ENCODE measurements at regions not wholly inside any gene's neighbourhood (a gene's known extent, or its start where the extent isn't known, plus 50 kb on each side); places are given as distances from the start of the nearest gene placed in this dataset.
"Not testable (repeated sequence)": the region's sequence is repeated elsewhere in the genome, so short reads cannot be mapped to it uniquely, and the experiment has no call there.

GRCh38 chr7:81051811-81052413 lies 133.1 kb upstream of the SEMA3C start:
- TF ChIP-seq POLR2A (IDR thresholded peaks at IDR 0.05) (no peak), POLR2AphosphoS5 (IDR thresholded peaks at IDR 0.05; ENCODE audit: insufficient read depth in 1 of 2, low read depth in 1 of 2) (no peak)
- TF ChIP-seq, protein P1, sequence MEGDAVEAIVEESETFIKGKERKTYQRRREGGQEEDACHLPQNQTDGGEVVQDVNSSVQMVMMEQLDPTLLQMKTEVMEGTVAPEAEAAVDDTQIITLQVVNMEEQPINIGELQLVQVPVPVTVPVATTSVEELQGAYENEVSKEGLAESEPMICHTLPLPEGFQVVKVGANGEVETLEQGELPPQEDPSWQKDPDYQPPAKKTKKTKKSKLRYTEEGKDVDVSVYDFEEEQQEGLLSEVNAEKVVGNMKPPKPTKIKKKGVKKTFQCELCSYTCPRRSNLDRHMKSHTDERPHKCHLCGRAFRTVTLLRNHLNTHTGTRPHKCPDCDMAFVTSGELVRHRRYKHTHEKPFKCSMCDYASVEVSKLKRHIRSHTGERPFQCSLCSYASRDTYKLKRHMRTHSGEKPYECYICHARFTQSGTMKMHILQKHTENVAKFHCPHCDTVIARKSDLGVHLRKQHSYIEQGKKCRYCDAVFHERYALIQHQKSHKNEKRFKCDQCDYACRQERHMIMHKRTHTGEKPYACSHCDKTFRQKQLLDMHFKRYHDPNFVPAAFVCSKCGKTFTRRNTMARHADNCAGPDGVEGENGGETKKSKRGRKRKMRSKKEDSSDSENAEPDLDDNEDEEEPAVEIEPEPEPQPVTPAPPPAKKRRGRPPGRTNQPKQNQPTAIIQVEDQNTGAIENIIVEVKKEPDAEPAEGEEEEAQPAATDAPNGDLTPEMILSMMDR (IDR thresholded peaks at IDR 0.05): no peak
- Histone ChIP-seq H3K4me1 (no peaks in the 10 kb centered on the region), H3K9me3 (no peaks in the 10 kb centered on the region), H3K27me3 (no peaks in the 10 kb centered on the region), H3K27ac (no peak overlapping the region), H3K36me3 (no peaks in the 10 kb centered on the region), H3K4me3 (no peak overlapping the region)
- DNase-seq (ENCODE audit: extremely low spot score in 2 of 2): no peak
- intact Hi-C loops (cut with DNase I): no loop called here

GRCh38 chr7:81045491-81046030 lies 126.7 kb upstream of the SEMA3C start:
- H3K9me3 ChIP-seq: no peaks in the 10 kb centered on the region
- DNase-seq (ENCODE audit: extremely low spot score in 2 of 2): no peak
- H3K4me1 ChIP-seq: no peaks in the 10 kb centered on the region
- intact Hi-C loops (cut with DNase I): no loop called here
- no peak overlapping the region for H3K27ac ChIP-seq
- TF ChIP-seq POLR2A (IDR thresholded peaks at IDR 0.05): no peak
- no peak for TF ChIP-seq POLR2AphosphoS5 (IDR thresholded peaks at IDR 0.05; ENCODE audit: insufficient read depth in 1 of 2, low read depth in 1 of 2)
- TF ChIP-seq, protein P1 (IDR thresholded peaks at IDR 0.05): no peak
- H3K27me3 ChIP-seq: no peaks in the 10 kb centered on the region
- H3K36me3 ChIP-seq: no peaks in the 10 kb centered on the region
- no peak overlapping the region for H3K4me3 ChIP-seq

DNA sequence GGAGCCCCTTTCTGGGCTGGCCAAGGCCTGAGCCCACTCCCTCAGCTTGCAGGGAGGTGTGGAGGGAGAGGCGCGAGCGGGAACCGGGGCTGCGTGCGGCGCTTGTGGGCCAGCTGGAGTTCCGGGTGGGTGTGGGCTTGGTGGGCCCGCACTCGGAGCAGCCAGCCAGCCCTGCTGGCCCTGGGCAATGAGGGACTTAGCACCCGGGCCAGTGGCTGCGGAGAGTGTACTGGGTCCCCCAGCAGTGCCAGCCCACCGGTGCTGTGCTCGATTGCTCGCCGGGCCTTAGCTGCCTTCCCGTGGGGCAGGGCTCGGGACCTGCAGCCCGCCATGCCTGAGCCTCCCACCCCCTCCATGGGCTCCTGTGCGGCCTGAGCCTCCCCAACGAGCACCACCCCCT lies 123.8 kb upstream of the SEMA3C start:
- DNase-seq (ENCODE audit: extremely low spot score in 2 of 2); H3K9me3 ChIP-seq; H3K4me3 ChIP-seq; H3K4me1 ChIP-seq; intact Hi-C loops (cut with DNase I); H3K27me3 ChIP-seq; H3K36me3 ChIP-seq; H3K27ac ChIP-seq: not testable (repeated sequence)

GRCh38 chr7:81040496-81040895 lies 121.6 kb upstream of the SEMA3C start:
- no peak for DNase-seq (ENCODE audit: extremely low spot score in 2 of 2)
- no peak overlapping the region for H3K27ac ChIP-seq
- H3K9me3 ChIP-seq: no peaks in the 10 kb centered on the region
- H3K36me3 ChIP-seq: no peaks in the 10 kb centered on the region
- H3K4me3 ChIP-seq: no peak overlapping the region
- H3K27me3 ChIP-seq: no peaks in the 10 kb centered on the region
- intact Hi-C loops (cut with DNase I): no loop called here
- TF ChIP-seq, protein P1 (IDR thresholded peaks at IDR 0.05): no peak
- no peak for TF ChIP-seq POLR2A (IDR thresholded peaks at IDR 0.05)
- TF ChIP-seq POLR2AphosphoS5 (IDR thresholded peaks at IDR 0.05; ENCODE audit: insufficient read depth in 1 of 2, low read depth in 1 of 2): no peak
- H3K4me1 ChIP-seq: no peaks in the 10 kb centered on the region

GRCh38 chr7:81036871-81037270 lies 118.0 kb upstream of the SEMA3C start:
- no peaks in the 10 kb centered on the region for H3K4me1 ChIP-seq
- no peaks in the 10 kb centered on the region for H3K27me3 ChIP-seq
- TF ChIP-seq, protein P1 (IDR thresholded peaks at IDR 0.05): no peak
- no peak for TF ChIP-seq POLR2AphosphoS5 (IDR thresholded peaks at IDR 0.05; ENCODE audit: insufficient read depth in 1 of 2, low read depth in 1 of 2)
- no peak for TF ChIP-seq POLR2A (IDR thresholded peaks at IDR 0.05)
- H3K9me3 ChIP-seq: no peaks in the 10 kb centered on the region
- intact Hi-C loops (cut with DNase I): no loop called here
- no peak for DNase-seq (ENCODE audit: extremely low spot score in 2 of 2)
- H3K27ac ChIP-seq: no peak overlapping the region
- H3K4me3 ChIP-seq: no peak overlapping the region
- H3K36me3 ChIP-seq: no peaks in the 10 kb centered on the region
